Hematopoietic multipotent progenitor cell treated with erythropoietin and hydrocortisone succinate and interleukin-3 and kit ligand, for 4 days (in vitro differentiated cells): ENCODE measurements at regions not wholly inside any gene's neighbourhood (a gene's known extent, or its start where the extent isn't known, plus 50 kb on each side); places are given as distances from the start of the nearest gene placed in this dataset.
A peak's percentile ranks its signal among the peaks of the same experiment; 100 is the strongest.
"Not testable (repeated sequence)": the region's sequence is repeated elsewhere in the genome, so short reads cannot be mapped to it uniquely, and the experiment has no call there.

Experiments used
- DNase-seq: peaks from one replicate; pipeline ENCODE4 v3.0.0-alpha.2; 2015

DNA sequence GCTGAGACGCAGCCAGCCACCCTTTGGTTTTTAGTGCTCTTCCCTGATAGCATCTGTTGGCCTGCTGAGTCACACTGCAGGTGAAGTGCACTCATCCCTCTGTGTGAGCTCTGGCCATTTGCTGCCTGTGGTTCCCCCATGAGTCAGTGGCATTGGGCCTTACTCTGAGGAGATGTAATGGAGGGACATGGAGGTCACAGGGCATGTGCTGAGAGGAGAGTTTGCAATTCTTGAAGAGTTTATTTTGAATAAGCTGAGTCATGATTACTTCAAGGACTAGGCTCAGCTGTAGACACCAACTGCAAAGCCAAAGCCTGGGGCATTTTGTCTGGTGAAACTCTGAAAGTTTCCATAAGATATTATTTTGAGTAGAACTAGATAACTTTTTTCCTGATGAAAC, 200.3 kb downstream of the BCL2L11 start:
- DNase-seq = peak; percentile 66

DNA sequence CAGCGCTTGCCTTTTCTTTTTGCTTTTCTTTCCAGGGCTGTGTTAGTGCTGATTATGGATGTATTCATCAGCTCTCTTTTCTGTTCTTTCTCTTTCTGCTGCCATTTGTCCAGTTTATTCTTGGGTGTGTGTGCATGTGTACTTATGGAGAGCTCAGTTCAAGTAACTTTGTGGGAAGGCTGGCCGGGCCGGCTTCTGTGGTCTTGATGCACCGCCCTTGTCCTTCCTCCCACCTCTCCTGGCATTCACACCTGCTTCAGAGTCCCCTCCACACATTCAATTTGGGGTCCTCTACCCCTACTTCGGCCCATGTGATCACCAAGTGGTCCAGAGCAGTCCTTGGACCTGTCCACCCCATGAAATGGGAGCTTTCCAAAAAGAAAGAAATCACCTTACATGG, 202.7 kb downstream of the BCL2L11 start:
- not testable (repeated sequence) for DNase-seq

DNA sequence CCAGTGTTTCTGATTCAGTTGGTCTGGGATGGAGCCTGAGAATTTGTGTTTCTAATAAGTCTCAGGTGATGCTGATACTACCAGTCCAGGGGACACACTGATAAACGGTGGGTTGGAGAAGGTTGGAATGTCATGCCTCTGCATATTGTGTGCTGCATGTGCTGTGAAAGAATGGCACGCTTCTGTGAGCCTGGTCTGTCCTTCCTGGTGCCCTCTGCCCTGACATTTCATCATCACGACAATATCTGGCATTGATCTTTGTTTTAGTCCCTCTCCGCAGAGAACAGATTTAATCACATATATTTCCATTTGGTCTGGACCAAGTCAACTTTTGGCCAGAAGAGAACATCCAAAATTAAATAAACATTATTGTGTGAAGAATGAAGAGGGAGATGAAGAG, 207.0 kb downstream of the BCL2L11 start:
- DNase-seq = not testable (repeated sequence)

DNA sequence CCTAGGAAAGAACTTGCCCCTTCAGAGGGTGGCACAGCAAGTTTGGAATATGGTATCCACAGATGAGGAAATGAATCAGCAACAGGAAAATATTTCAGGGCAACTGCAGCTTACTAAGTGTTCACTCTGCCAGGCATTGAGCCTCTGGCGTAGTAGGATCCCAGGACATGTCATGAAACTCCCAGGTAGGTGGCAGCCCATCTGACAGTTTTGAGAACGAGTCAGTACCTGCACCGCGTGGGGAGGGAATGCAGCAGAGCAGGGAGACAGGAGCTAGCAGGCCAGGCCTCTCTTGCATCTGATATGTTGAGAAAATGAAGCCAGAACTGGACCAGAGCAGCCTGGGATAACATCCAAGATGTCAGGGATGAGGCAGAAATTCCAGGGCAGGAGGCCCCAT, 208.6 kb downstream of the BCL2L11 start:
- not testable (repeated sequence) for DNase-seq

DNA sequence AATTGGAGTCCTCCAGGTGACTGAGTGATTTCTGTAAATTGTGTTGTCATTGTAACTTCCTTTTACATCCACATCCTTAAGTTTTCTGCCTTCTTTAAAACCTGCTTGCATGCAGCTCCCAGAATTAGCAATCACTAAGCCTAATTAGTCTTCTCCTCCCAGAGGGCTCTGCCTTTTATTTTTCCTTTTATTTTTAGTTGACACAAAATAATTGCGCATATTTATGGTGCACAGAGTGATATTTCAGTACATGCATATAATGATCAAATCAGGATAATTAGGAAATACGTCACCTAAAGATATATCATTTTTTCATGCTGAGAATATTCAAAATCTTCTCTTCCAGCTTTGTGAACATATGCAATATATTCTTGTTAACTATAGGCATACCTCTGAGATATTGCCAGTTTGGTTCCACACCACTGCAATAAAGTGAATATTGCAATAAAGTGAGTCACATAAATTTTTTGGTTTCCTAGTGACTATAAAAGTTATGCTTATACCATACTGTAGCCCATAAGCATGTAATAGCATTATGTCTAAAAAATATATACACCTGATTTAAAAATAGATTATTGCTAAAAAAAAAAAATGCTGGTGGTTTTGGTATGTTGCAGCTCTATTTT, 210.5 kb downstream of the BCL2L11 start:
- not testable (repeated sequence) for DNase-seq

DNA sequence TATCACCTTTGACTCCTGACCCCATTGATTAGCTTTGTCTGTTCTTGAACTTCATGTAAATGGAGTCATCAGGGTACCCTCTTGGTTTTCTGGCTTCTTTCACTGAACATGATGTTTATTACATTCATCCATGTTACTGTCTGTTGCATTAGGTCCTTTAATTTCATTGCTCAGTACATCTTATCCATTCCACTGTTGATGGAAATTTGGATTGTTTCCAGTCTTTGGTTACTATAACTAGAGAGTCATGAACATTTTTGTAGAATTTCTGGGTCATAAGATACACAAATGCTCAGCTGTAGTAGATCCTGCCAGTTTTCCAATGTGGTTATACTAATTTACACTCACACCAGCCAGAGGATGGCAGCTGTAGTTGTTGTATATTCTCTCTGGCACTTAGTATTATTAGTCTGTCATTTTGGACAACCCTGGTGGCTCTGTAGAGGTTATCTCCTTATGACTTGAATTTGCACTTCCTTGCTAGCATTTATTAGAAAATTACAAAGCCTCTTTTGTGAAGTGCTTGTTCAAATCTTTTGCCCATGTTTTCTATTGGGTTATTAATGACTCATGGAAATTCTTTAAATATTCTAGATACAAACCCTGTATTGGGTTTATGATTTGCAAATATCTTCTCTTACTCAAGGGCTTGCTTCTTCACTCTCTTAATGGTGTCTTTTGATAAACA, 214.7 kb downstream of the BCL2L11 start:
- DNase-seq = not testable (repeated sequence)

DNA sequence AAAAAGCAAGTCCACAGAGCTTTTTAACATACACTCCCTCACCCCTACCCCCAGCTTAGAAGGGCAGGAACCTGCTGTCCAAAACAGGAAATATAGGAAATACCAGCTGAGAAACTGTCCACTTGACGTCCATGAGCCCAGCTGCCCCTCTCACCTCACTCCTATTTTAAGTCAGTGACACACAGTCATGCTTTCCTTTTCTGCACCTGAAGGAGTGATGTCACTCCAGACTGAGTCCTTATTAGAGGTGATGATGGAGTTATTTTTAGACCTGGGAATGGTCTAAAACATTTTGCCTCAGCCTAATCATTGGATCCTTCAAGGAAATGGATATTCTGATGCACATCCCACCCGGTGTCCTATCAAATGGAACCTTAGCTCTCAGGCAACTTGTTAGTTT, 217.8 kb downstream of the BCL2L11 start:
- not testable (repeated sequence) for DNase-seq

DNA sequence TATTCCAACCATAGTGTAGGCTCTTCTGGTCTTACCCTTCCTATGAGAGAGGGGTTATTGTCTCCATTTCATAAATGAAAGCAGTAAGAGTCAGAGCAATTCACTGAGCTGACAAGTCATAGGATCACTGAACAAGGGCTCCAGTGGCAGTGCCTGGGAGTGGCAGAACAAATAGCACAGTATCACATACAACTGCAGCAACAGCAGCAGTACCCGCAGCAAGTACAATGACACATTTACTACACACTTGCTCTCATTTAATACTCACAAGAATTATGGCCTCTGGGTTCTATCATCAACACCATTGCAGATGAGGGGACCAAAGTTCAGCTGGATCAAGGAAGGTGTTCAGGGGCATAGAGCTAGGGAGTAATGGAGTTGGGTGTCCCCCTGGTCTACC, 218.8 kb downstream of the BCL2L11 start:
- DNase-seq = not testable (repeated sequence)

DNA sequence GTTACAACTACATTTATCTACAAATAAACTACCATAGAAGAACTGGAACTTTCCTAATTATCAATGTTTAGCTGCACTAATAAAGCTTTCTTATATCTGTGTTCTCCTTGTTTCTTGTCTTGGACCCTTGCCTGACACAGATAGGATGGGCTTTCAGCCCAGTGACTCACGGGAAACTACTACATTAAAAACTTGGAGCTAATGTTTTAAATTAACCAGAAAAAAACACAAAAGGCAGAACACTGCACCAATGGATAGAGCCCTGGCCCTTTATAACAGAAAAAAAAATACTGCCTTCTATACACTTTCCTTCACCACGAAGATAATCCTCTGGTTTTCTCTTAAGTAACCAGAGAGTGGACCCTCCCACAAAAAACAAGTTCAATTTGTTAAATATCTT, 223.9 kb downstream of the BCL2L11 start:
- DNase-seq = not testable (repeated sequence)

DNA sequence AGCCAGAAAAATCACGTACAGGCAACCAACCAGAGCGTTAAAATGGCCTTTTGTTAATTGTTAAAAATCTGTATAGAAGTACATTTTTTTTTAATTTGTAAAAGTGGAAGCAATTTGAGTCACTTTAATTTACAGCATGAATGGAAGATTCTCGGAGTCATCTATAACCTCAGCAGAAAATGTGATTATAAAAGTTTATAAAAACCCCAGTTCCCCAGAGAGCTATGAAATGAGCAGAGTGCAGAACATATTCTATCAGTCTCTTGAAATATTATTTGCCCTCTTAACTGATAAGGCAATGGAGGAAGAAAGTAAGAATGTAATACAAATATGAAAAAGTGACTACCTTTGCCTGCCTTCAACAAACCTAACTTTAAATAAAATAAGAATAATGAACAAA, 224.7 kb downstream of the BCL2L11 start:
- DNase-seq = not testable (repeated sequence)

DNA sequence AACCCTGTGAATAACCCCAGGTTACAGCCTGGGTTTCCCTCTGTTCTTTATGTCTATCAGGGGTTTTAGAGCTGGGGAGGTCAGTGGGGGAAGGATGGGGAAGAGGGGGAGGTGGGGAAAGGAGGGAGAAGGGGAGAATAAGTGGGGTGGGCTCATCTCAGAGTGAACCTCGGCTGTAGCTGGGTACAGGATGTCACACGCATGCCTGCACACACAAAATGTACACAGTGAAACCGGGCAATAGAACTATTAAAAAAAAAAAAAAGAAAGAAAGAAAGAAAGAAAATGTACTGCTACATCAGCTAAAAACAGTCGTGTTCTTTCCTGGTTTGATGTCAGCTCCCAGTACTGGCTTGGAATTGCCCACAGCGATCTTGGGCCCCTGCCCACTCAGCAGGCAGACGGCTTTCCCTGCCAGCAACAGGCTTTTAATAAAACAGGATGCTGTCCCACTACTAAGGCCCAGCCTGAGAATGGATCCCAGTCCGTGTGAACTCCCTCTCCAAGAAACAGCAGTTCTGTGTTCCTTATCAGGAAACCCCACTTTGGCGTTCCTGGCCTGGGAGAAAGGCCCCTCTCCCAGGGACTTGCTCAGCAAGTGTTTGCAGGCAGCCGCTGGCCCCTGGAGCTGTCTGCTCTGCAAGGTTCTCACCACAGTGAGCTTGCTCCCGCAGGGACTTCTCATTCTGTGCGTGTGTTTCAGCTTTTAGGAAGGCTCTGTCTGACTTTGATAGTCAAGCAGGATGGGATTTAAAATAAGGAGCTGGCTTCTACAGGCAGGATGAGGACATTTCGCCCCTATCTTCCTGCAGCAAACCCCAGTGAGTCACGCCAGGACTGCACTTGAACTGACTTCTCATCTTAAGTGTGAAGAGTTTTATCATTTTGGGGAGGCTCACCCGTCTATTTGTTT, 225.6 kb downstream of the BCL2L11 start:
- peak; percentile 76 for DNase-seq

DNA sequence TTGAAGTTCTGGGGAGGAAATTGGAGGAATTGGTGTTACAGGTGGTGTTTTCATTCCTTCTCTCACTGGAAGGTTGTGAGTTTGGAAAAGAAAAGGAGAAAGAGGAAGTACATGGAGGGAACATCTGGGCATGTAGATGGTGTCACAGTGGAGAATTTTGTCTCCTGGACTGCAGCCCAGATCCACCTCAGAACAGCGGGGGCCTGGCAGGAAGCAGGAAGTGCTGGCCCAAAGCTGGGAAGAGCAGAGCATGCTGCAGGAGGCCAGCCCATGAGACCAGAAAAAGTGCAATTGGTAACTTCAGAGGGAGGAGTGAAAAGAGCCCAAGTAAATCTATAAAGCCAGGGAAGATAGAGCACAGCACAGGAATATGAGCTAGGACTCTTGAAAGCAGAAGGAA, 227.0 kb downstream of the BCL2L11 start:
- DNase-seq = not testable (repeated sequence)

DNA sequence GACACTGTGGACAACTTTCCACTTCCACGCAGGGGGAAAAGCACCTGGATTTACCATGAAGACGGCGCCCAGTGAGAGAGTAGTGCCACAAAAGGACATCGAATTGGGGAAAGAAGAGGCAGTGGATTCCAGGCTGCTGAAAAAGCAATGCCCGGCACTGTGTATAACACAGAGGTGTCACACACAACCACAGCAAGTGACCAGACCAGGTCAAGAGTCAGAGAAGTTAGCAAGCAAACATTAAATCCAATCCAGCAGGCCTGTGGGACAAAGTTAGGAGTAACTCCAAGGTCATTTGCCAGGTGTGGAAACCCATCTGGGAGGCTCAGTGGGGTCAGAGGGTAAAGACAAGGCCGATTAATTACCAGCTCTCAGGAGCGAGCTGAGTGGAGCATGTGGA, 227.6 kb downstream of the BCL2L11 start:
- not testable (repeated sequence) for DNase-seq

DNA sequence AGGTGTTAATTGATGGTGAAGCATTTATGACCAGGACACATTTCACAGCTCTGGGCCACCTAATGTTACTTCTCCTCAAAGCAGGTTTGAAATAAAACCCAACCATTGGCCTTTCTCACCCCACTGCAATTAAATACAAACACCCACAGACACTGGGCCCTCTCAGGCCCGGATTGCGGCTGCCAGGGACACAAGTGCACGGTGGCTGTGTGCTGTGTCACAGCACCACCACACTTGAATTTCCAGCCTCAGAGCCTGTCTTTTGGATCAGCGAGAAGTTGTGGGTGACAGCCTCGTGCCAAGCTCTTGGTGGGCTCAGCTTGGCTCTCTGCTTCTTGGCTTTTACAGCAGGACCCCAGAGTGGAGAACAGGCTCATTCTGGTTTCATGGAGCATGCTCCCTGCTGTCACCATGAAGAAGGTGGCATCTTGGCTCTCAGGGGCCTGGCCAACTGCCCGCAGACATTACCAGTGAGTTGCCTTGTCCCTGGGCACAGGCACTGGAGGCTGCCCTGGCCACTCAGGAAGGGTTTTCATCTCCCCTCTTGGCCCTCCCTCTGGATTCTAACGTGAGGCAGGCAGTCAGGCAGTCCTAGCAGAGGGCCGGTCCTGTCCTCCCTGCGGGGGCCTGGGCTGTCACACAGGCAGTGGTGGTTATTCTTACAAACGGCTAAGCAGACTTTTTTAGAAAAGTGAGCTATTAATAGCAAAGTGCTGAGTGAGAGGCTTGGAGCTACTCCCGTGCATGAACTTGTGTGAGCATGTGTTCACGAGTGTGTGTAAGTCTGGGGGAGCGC, 234.5 kb downstream of the BCL2L11 start:
- DNase-seq = not testable (repeated sequence)

DNA sequence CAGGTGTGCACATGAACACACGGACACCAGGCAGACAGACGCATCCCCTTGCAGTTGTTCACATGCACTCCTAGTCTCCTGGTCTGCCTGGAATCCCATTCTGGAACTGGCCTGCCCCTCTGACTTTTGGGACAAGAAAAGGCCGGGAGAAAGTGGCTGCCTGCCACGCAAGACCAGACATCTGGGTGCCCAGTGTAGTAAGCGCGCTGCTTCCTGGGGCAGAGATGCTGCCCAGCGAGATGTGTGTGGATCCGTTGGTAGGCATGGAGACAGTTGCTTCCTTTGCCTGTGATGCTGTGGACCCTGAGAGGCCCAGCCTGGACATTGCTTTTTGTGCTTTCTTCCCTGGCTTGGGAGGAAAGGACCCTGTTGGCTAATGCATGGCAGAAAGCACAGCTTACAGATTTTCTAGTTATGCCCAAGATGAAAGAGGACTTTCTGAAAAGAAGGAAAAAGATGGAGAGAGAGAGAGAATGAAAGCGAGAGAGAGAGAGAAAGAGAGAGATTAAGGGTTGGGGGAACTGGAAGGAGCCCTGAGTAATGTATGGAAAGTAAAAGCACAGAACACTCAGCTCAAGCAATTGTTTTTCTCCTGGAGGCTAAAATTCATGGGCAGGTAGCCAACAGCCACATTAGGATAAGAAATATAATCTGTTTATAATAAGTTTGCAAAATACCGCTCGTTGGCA, 235.3 kb downstream of the BCL2L11 start:
- DNase-seq = peak; percentile 0

DNA sequence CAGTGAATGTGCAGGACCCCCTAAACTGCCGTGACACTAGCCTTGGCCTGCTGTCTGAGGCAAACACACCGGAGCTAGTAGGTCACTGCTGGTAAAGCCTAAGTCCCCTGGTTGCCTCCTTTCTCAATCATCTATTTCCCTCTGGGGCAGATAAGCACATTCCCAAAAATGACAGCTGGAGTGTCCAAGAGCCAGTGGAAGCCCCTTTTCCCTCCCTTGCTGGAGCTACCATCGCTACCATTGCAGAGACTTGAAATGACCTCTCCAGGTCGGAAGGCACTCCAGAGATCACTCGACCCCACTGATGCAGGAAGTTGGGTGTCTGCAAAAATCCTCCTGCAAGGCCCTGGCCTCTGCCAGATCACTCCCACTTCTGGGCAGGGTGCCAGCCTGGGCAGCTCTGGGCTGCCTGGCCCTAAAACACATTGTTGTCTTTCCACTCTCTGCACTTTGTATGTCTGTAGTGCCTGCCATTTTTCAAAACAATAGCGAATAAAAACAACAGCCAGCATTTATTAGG, 235.9 kb downstream of the BCL2L11 start:
- DNase-seq = peak; percentile 48

DNA sequence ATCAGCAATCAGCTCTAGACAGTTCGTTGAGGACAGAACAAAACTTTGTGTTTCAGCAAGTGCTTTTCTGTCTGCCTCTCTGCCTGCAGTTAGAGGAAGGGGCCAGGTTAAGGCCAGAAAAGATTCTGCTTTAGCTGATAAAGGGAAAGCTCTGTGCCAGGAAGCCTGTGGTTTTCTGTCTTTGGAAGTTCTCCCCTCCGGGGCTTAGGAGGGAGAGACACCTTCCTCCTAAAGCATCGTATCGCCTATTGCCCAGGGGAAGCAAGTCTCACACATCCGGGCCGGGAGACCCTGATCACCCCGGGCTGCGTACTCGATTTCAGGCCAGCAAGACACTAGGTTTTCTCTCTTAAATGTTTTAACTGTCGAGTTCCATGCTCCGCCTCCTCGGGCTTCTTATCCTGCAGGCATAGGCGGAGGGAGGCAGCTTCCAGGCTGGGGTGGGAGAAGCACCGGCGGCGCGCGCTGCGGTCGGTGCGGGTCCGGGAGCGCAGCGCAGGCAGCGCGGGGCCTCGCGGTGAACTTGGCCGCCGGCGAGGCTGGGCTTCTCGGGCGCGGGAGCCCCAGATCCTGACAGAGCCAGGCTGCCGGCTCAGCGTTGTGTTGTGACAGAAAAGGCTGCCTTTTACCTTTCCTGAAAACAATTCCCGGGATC, 245.4 kb downstream of the BCL2L11 start:
- DNase-seq = peak; percentile 94

DNA sequence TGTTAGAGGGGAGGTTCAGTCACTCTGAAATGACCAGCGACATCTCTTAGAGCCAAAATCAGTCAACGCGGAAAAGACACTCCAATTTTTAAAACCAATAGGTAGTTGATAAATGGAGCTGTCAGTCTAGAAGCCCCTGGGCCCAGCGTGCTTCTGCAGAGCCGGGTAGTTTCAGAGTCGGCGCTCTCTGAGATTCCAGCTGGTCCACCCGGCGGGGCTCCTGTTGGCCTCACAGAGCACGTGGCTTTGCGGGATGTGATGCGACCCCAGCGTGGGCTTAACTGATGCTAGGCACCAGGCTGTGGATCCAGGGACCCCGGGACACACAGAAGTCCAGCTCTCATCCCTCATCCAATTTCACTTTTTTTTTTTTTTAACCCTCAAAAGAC, 245.9 kb downstream of the BCL2L11 start:
- peak; percentile 28 for DNase-seq

DNA sequence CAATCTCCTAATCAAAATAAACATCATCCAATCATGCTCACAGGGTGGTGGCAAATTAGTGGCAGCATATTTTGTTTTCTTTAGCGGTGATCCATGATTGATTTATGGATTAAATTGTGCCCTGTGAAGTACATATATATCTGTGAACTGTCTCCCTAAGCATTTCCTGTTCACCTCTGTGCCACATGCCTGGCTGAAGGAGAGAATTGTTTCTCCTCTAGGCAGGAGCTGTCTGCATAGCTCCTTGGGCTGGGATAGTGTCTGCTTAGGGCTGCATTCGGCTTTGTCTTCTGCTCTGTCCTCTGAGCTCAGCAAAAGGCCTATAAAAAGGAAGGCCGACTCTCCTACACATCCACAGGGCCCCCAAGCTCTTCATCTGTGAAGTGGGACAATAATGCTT, 246.4 kb downstream of the BCL2L11 start:
- DNase-seq = not testable (repeated sequence)

DNA sequence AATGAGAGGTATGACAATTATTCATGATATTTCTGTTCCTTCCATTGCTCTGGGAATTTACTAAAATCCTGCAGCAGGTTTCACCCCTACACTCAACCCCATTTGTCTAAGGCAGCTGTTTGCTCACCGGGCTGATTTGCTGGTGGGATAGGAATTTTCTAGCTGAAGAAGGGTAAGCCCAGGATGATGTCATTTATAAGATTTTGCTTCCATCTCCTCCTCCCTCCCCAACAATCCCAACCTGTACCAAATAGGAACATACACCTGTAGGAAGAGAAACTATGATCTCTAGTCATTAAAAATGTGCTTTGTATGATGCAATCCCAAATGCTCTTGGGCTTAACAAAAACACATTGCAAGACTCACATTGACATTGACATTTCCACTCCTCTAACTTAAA, 247.2 kb downstream of the BCL2L11 start:
- DNase-seq = not testable (repeated sequence)

DNA sequence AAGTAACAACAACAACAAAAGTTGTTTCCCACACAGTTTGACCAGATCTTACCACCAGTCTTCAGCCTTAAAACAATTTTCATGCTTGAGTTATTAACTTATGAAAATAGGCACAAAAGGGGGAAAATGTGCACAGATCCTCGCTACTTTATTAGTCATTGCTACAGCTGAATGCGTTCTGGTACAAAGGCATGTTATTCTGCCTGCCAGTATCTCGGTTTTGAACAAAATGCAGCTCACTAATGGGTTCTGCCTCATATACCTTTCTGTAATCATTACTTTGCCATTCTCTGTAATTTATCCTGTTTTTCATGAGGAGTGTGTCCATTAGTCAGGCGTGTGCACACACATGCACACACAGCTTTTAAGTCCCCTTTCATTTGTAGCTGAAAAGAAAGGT, 247.6 kb downstream of the BCL2L11 start:
- DNase-seq = not testable (repeated sequence)
